OCI-LY3 (cell line): ENCODE measurements at regions not wholly inside any gene's neighbourhood (a gene's known extent, or its start where the extent isn't known, plus 50 kb on each side); places are given as distances from the start of the nearest gene placed in this dataset.

ENCODE experiments used
- H2AFZ ChIP-seq: fragments of 200-600, 300-600 bp; shearing (Covaris generic); 2 replicates; pipeline ENCODE4 v1.6.0; 2014; ENCODE audit warnings: antibody characterized with exemption, low read depth, low read length
- H3K27ac ChIP-seq: fragments of 200-600, 300-600 bp; sonication (generic); 2 replicates; pipeline ENCODE4 v1.5.1; 2014; ENCODE audit warnings: mild to moderate bottlenecking, low read length, moderate library complexity, mixed read lengths
- H3K27me3 ChIP-seq: fragments of 200-600, 300-600 bp; sonication (generic); 2 replicates; pipeline ENCODE4 v1.6.1; 2014; ENCODE audit warnings: low read depth, low read length, mixed read lengths
- H3K36me3 ChIP-seq: fragments of 200-600, 300-600 bp; sonication (generic); replicated peaks from 2 replicates; pipeline ENCODE3; 2014; ENCODE audit warnings: low read depth, low read length, mixed read lengths
- H3K4me1 ChIP-seq: fragments of 300-600, 200-600 bp; sonication (generic); 2 replicates; pipeline ENCODE4 v1.6.1; 2014; ENCODE audit warnings: low read length, mixed read lengths
- H3K4me2 ChIP-seq: fragments of 200-600, 300-600 bp; sonication (generic); 2 replicates; pipeline ENCODE4 v1.6.1; 2014; ENCODE audit warnings: low read length, mixed read lengths
- H3K4me3 ChIP-seq: fragments of 300-600, 200-600 bp; sonication (generic); 2 replicates; pipeline ENCODE4 v1.5.1; 2014; ENCODE audit warnings: antibody characterized with exemption, mild to moderate bottlenecking, low read length, moderate library complexity
- H3K79me2 ChIP-seq: fragments of 300-600, 200-600 bp; shearing (Covaris generic); 2 replicates; pipeline ENCODE4 v1.6.1; 2014; ENCODE audit warnings: mild to moderate bottlenecking, low read length, mixed read lengths
- H3K9ac ChIP-seq: fragments of 300-600, 200-600 bp; shearing (Covaris generic); 2 replicates; pipeline ENCODE4 v1.6.0; 2014; ENCODE audit warnings: mild to moderate bottlenecking, low read length, moderate library complexity
- H3K9me3 ChIP-seq: fragments of 200-600, 300-600 bp; shearing (Covaris generic); 2 replicates; pipeline ENCODE4 v1.6.1; 2014; ENCODE audit warnings: low read length, mixed read lengths; ENCODE audit not compliant: insufficient read depth
- H4K20me1 ChIP-seq: fragments of 200-600, 300-600 bp; sonication (generic); 2 replicates; pipeline ENCODE4 v1.6.1; 2016; ENCODE audit warnings: low read length, mixed read lengths; ENCODE audit not compliant: insufficient read depth
- EZH2phosphoT487 ChIP-seq: fragments of 200-600 bp; shearing (Covaris generic); IDR thresholded peaks from 2 replicates; pipeline ENCODE4 v1.6.1; 2018; ENCODE audit warnings: antibody characterized with exemption, mixed run types, low read depth
- TF ChIP-seq, protein P1 (sequence below): fragments of 200-600, 300-600 bp; sonication (generic); IDR thresholded peaks from 2 replicates; pipeline ENCODE4 v1.5.1; 2014; ENCODE audit warnings: antibody characterized with exemption, low read length, low read depth

DNA sequence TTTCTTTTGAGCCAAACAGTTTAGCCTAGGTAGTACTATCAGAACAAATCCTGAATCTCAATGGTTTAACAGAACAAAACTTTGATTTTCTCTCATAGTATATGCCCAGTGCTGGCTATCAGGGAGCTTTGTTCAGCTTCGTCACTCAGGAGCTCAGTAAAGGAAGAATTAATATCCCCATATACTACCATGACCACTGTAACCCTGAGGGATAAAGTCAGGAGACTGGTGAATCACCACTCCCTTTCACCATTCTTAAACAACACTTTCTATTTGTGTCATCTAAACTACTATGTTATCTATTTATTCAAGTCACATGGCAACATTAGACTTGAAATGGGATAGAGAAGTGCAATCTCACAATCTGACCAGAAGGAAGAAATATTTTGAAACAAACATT lies 522.6 kb upstream of the COX7C start:
- no peak overlapping the region for H3K4me2 ChIP-seq
- H3K4me3 ChIP-seq: no peak overlapping the region
- H3K36me3 ChIP-seq: no peaks in the 10 kb centered on the region
- H4K20me1 ChIP-seq: no peaks in the 10 kb centered on the region
- H3K9ac ChIP-seq: no peak overlapping the region
- no peak for TF ChIP-seq EZH2phosphoT487
- TF ChIP-seq, protein P1, sequence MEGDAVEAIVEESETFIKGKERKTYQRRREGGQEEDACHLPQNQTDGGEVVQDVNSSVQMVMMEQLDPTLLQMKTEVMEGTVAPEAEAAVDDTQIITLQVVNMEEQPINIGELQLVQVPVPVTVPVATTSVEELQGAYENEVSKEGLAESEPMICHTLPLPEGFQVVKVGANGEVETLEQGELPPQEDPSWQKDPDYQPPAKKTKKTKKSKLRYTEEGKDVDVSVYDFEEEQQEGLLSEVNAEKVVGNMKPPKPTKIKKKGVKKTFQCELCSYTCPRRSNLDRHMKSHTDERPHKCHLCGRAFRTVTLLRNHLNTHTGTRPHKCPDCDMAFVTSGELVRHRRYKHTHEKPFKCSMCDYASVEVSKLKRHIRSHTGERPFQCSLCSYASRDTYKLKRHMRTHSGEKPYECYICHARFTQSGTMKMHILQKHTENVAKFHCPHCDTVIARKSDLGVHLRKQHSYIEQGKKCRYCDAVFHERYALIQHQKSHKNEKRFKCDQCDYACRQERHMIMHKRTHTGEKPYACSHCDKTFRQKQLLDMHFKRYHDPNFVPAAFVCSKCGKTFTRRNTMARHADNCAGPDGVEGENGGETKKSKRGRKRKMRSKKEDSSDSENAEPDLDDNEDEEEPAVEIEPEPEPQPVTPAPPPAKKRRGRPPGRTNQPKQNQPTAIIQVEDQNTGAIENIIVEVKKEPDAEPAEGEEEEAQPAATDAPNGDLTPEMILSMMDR: no peak
- H2AFZ ChIP-seq: no peak overlapping the region
- H3K27ac ChIP-seq: no peak overlapping the region
- no peaks in the 10 kb centered on the region for H3K4me1 ChIP-seq
- no peaks in the 10 kb centered on the region for H3K79me2 ChIP-seq
- H3K27me3 ChIP-seq: no peaks in the 10 kb centered on the region
- H3K9me3 ChIP-seq: no peaks in the 10 kb centered on the region

DNA sequence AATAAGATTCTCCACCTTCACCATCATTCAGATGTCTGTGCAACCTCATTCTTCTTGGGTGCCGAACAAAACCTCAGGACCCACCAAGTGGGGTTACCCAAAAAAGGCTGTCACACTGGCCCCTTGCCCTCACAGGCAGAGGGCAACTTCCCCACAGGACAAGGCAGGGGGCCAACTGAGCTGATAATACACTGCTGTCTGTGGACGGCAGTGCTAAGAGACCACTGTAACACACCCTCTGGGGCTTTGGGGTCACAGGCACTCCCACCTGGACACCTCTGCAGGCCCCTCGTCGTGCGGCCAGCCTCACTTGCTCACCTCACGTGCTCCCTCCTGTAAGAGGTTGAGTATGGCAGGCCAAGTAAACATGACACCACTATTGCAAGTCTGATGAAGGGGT lies 515.8 kb upstream of the COX7C start:
- Histone ChIP-seq H3K9ac (no peak overlapping the region), H3K27me3 (no peaks in the 10 kb centered on the region), H3K4me1 (no peaks in the 10 kb centered on the region), H3K4me2 (no peak overlapping the region), H3K36me3 (no peaks in the 10 kb centered on the region), H2AFZ (no peak overlapping the region), H3K9me3 (no peaks in the 10 kb centered on the region), H3K79me2 (no peaks in the 10 kb centered on the region), H3K27ac (no peak overlapping the region), H4K20me1 (no peaks in the 10 kb centered on the region), H3K4me3 (no peak overlapping the region)
- TF ChIP-seq, protein P1: no peak
- no peak for TF ChIP-seq EZH2phosphoT487

DNA sequence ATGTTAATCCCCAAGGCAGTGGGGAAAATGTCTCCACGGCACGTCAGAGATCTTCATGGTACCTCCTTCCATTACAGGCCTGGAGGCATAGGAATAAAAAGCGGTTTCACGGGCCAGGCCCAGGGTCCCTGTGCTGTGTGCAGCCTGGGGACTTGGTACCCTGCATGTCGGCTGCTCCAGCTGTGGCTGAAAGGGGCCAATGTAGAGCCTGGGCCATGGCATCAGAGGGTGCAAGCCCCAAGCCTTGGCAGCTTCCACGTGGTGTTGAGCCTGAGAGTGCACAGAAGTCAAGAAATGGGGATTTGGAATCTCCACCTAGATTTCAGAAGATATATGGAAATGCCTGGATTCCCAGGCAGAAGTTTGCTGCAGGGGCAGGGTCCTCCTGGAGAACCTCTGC lies 508.9 kb upstream of the COX7C start:
- Histone ChIP-seq H2AFZ (no peak overlapping the region), H3K79me2 (no peaks in the 10 kb centered on the region), H3K4me3 (no peak overlapping the region), H3K4me2 (no peak overlapping the region), H3K27me3 (no peaks in the 10 kb centered on the region), H3K36me3 (no peaks in the 10 kb centered on the region), H3K9me3 (no peaks in the 10 kb centered on the region), H4K20me1 (no peaks in the 10 kb centered on the region), H3K9ac (no peak overlapping the region), H3K4me1 (no peaks in the 10 kb centered on the region), H3K27ac (no peak overlapping the region)
- TF ChIP-seq, protein P1: no peak
- no peak for TF ChIP-seq EZH2phosphoT487

DNA sequence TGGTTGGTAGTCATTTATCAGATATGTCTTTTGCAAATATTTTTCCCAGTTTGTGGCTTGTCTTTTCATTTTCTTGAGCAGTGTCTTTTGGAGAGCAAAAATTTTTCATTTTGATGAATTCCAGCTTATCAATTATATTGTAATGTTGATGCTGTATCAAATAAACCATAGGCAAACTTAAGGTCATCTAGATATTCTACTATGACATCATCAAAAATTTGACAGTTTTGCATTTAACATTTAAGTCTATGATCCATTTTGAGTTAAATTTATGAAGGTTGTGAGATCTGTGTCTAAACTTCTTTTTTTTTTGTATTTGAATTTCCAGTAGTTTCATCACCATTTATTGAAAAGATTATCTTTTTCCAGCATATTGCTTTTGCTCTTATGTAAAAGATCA lies 505.5 kb upstream of the COX7C start:
- H3K4me2 ChIP-seq: no peak overlapping the region
- no peaks in the 10 kb centered on the region for H3K79me2 ChIP-seq
- TF ChIP-seq, protein P1: no peak
- no peak for TF ChIP-seq EZH2phosphoT487
- no peak overlapping the region for H3K9ac ChIP-seq
- H3K9me3 ChIP-seq: no peaks in the 10 kb centered on the region
- H3K27me3 ChIP-seq: no peaks in the 10 kb centered on the region
- H4K20me1 ChIP-seq: no peaks in the 10 kb centered on the region
- H3K4me3 ChIP-seq: no peak overlapping the region
- H3K27ac ChIP-seq: no peak overlapping the region
- H2AFZ ChIP-seq: no peak overlapping the region
- H3K4me1 ChIP-seq: no peaks in the 10 kb centered on the region
- no peaks in the 10 kb centered on the region for H3K36me3 ChIP-seq
